ENCODE measurements at regions not wholly inside any gene's neighbourhood (a gene's known extent, or its start where the extent isn't known, plus 50 kb on each side); places are given as distances from the start of the nearest gene placed in this dataset.
A peak's percentile ranks its signal among the peaks of the same experiment; 100 is the strongest.
"Not testable (repeated sequence)": the region's sequence is repeated elsewhere in the genome, so short reads cannot be mapped to it uniquely, and the experiment has no call there.

DNA sequence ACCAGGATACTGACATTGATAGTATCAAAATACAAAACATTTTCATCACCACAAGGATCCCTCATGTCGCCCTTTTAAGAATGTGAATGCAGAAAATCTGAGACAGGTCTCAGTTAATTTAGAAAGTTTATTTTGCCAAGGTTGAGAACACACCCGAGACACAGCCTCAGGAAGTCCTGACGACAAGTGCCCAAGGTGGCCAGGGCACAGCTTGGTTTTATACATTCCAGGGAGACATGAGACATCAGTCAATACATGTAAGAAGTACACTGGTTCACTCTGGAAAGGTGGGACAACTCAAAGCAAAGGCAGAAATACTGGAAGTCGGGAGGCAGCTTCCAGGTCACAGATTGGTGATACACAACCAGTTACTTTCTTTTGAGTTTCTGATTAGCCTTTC lies 235.2 kb upstream of the KRR1 start:
- no peaks in the 10 kb centered on the region for H3K4me1 ChIP-seq
- no peak for DNase-seq
- TF ChIP-seq, protein P1, sequence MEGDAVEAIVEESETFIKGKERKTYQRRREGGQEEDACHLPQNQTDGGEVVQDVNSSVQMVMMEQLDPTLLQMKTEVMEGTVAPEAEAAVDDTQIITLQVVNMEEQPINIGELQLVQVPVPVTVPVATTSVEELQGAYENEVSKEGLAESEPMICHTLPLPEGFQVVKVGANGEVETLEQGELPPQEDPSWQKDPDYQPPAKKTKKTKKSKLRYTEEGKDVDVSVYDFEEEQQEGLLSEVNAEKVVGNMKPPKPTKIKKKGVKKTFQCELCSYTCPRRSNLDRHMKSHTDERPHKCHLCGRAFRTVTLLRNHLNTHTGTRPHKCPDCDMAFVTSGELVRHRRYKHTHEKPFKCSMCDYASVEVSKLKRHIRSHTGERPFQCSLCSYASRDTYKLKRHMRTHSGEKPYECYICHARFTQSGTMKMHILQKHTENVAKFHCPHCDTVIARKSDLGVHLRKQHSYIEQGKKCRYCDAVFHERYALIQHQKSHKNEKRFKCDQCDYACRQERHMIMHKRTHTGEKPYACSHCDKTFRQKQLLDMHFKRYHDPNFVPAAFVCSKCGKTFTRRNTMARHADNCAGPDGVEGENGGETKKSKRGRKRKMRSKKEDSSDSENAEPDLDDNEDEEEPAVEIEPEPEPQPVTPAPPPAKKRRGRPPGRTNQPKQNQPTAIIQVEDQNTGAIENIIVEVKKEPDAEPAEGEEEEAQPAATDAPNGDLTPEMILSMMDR (IDR thresholded peaks at IDR 0.05): no peak
- no peaks in the 10 kb centered on the region for H3K9me3 ChIP-seq
- no peak overlapping the region for H3K4me3 ChIP-seq
- ATAC-seq: no peak
- no peaks in the 10 kb centered on the region for H3K27me3 ChIP-seq
- H3K27ac ChIP-seq: no peak overlapping the region
- H3K36me3 ChIP-seq: no peaks in the 10 kb centered on the region
- intact Hi-C loops (cut with DNase I): no loop called here

DNA sequence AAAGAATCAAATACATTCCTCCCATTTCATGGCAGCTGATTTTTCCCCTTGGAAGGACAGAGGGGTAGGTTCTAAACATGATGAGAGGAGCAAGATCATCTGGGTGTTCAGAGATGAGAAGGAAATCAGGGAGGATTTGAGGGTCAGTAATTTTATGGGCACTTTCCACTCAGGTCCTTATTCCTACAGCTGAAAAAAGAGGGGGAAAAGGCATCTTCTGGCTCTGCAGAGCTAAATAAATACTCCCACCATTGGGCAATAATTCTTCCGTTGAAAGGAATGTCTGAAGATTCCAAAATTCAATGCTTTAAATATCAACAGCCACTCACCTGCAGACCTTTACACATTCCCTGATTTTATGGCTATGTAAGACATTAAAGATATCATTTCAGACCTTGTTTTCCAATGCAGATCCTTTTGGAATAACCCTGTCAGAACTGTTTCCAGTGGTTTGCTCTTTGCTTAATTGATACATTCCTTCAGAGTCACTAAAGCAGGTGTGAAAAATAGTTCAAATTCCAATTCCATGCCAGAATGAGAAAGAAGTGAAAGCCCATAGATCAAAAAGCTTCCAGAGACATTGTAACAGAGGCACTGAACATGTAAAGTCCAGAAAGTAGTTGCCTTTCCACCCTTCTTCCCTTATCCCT lies 233.3 kb upstream of the KRR1 start:
- Histone ChIP-seq H3K9me3 (no peaks in the 10 kb centered on the region), H3K36me3 (no peaks in the 10 kb centered on the region), H3K27ac (no peak overlapping the region), H3K27me3 (no peaks in the 10 kb centered on the region), H3K4me3 (no peak overlapping the region), H3K4me1 (no peaks in the 10 kb centered on the region)
- no peak for DNase-seq
- TF ChIP-seq, protein P1 (IDR thresholded peaks at IDR 0.05): no peak
- intact Hi-C loops (cut with DNase I): no loop called here
- ATAC-seq: no peak

DNA sequence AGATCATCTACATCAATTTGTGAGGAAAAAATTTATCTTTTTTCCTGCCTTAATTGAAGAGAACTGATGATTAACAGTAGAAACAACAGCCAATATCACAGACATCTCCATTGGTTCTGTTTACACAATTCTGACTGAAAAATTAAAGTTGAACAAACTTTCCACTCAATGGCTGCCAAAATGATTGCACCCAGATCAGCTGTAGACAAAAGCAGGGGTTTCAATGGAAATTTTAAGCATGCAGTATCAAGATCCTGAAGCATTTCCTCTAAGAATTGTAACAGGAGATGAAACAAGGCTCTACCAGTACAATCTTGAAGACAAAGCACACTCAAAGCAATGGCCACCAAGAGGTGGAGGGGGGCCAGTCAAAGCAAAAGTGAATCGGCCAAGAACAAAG lies 231.6 kb upstream of the KRR1 start:
- Histone ChIP-seq H3K36me3 (no peaks in the 10 kb centered on the region), H3K4me1 (no peaks in the 10 kb centered on the region), H3K27me3 (no peaks in the 10 kb centered on the region), H3K4me3 (no peak overlapping the region), H3K9me3 (no peaks in the 10 kb centered on the region), H3K27ac (no peak overlapping the region)
- TF ChIP-seq, protein P1 (IDR thresholded peaks at IDR 0.05): no peak
- DNase-seq (no peak), ATAC-seq (no peak)
- intact Hi-C loops (cut with DNase I): no loop called here

DNA sequence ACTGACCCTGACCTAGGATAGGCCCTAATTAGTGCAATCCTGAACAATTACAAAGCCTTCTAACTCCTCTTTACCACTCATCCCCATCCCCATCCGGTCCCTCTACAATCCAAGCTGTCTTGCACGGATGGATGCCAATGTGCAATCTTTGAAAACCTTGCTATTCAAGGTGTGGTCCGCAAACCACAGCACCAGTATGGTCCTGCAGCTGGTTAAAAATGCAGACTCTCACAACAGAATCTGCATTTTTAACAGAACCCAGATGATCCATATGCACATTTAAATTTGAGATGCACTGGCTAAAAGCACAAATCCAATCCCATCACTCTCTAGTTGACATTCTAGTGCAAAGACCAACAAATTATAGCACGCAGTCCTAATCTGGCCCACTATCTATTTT lies 230.6 kb upstream of the KRR1 start:
- no peak for ATAC-seq
- Histone ChIP-seq H3K9me3 (no peaks in the 10 kb centered on the region), H3K27ac (no peak overlapping the region), H3K4me3 (no peak overlapping the region), H3K4me1 (no peaks in the 10 kb centered on the region), H3K36me3 (no peaks in the 10 kb centered on the region), H3K27me3 (no peaks in the 10 kb centered on the region)
- TF ChIP-seq, protein P1 (IDR thresholded peaks at IDR 0.05): no peak
- intact Hi-C loops (cut with DNase I): no loop called here
- DNase-seq: no peak

DNA sequence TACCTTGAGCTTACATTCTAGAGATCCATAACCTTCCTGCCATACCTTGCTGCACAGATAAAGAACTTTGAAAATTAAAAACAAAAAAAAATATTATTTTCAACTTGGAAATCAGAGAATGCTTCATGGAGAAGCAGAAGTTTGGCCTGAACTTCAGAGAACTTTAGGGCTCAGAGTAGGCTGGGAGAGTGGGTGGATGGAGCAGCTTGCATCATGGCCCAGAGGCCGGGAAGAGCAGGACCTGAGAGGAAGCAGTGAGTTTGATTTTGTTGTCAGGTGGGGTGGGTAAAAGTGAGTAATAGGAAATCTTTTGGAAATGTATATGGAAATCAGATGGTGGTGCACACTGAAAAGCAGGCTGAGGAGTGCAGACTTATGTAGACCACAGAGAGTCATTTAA lies 228.5 kb upstream of the KRR1 start:
- no peak for ATAC-seq
- no peaks in the 10 kb centered on the region for H3K36me3 ChIP-seq
- TF ChIP-seq, protein P1 (IDR thresholded peaks at IDR 0.05): no peak
- intact Hi-C loops (cut with DNase I): no loop called here
- no peak overlapping the region for H3K4me3 ChIP-seq
- H3K27me3 ChIP-seq: no peaks in the 10 kb centered on the region
- H3K4me1 ChIP-seq: no peaks in the 10 kb centered on the region
- no peak overlapping the region for H3K27ac ChIP-seq
- H3K9me3 ChIP-seq: no peaks in the 10 kb centered on the region
- DNase-seq: peak in 1 of 4 donors; percentile 28

DNA sequence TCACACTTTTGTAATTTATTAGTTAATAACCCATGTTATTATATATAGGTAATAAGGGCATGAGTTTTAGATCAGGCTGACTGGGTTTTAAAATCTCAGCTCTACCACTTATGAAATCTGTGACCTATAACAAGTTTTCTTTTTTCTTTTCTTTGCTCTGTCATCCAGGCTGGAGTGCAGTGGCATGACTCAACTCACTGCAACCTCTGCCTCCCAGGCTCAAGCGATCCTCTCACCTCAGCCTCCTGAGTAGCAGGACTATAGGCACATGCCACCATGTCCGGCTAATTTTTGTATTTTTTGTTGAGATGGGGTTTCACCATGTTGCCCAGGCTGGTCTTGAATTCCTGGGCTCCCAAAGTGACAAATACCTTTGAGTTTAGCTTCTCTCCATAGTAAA lies 227.7 kb upstream of the KRR1 start:
- DNase-seq; H3K36me3 ChIP-seq; H3K9me3 ChIP-seq; H3K27ac ChIP-seq; H3K4me3 ChIP-seq; H3K4me1 ChIP-seq; ATAC-seq; intact Hi-C loops (cut with DNase I); H3K27me3 ChIP-seq: not testable (repeated sequence)

All from left lung (tissue), 4 donors.